GM21515 (cell line): ENCODE measurements at regions not wholly inside any gene's neighbourhood (a gene's known extent, or its start where the extent isn't known, plus 50 kb on each side); places are given as distances from the start of the nearest gene placed in this dataset.
"Not testable (repeated sequence)": the region's sequence is repeated elsewhere in the genome, so short reads cannot be mapped to it uniquely, and the experiment has no call there.

Experiments
- ATAC-seq: cut with Tn5 transposase; IDR thresholded peaks from one replicate; pipeline ENCODE4 v1.9.1; 2021; ENCODE audit not compliant: unreplicated experiment

- ATAC-seq, result no peak
These were observed 130.3 kb upstream of the DMRT1 start for GRCh38 chr9:710951-711745.

GRCh38 chr9:711761-712553 is 129.5 kb upstream of the DMRT1 start:
- ATAC-seq, result no peak

- ATAC-seq, result no peak
These were observed 128.9 kb upstream of the DMRT1 start for GRCh38 chr9:712643-713042.

- ATAC-seq, result no peak
These were observed 128.4 kb upstream of the DMRT1 start for GRCh38 chr9:713091-713490.

GRCh38 chr9:714675-715074 is 126.8 kb upstream of the DMRT1 start:
- no peak for ATAC-seq

GRCh38 chr9:715300-715699 is 126.2 kb upstream of the DMRT1 start:
- no peak for ATAC-seq

GRCh38 chr9:715743-716400 is 125.6 kb upstream of the DMRT1 start:
- no peak for ATAC-seq

GRCh38 chr9:717722-718121 is 123.8 kb upstream of the DMRT1 start:
- ATAC-seq, result no peak

GRCh38 chr9:720239-720881 is 121.1 kb upstream of the DMRT1 start:
- ATAC-seq, result no peak

GRCh38 chr9:722388-722980 is 119.0 kb upstream of the DMRT1 start:
- ATAC-seq, result no peak

- ATAC-seq, result not testable (repeated sequence)
These were observed 117.0 kb upstream of the DMRT1 start for GRCh38 chr9:724461-724860.

GRCh38 chr9:726005-726404 is 115.5 kb upstream of the DMRT1 start:
- ATAC-seq, result no peak

GRCh38 chr9:727767-728166 is 113.7 kb upstream of the DMRT1 start:
- no peak for ATAC-seq

- ATAC-seq, result no peak
These were observed 113.0 kb upstream of the DMRT1 start for GRCh38 chr9:728535-728934.

GRCh38 chr9:731474-731873 is 110.0 kb upstream of the DMRT1 start:
- ATAC-seq, result no peak

- no peak for ATAC-seq
These were observed 106.5 kb upstream of the DMRT1 start for GRCh38 chr9:734831-735511.

GRCh38 chr9:737400-738120 is 103.9 kb upstream of the DMRT1 start:
- no peak for ATAC-seq

- ATAC-seq, result no peak
These were observed 103.1 kb upstream of the DMRT1 start for GRCh38 chr9:738209-738915.

GRCh38 chr9:739362-739761 is 102.1 kb upstream of the DMRT1 start:
- ATAC-seq, result no peak
